ENCODE measurements at regions not wholly inside any gene's neighbourhood (a gene's known extent, or its start where the extent isn't known, plus 50 kb on each side); places are given as distances from the start of the nearest gene placed in this dataset.

- H3K27me3 Mint-ChIP-seq (ENCODE audit: low read depth), result no peaks in the 10 kb centered on the region
- H3K27ac Mint-ChIP-seq, result no peak overlapping the region
- H3K4me3 Mint-ChIP-seq, result no peak overlapping the region
- H3K4me1 Mint-ChIP-seq, result peaks cover 6% of the 10 kb centered on the region
- peaks cover 14% of the 10 kb centered on the region for H3K9me3 Mint-ChIP-seq
- no peaks in the 10 kb centered on the region for H3K36me3 Mint-ChIP-seq
- TF ChIP-seq CTCF (IDR thresholded peaks at IDR 0.05; ENCODE audit: unreplicated experiment), result no peak
- no peak for DNase-seq (ENCODE audit: low spot score in 2 of 2, unreplicated experiment in 2 of 2)
These were observed 53.0 kb upstream of the SMOX start for GRCh38 chr20:4095639-4096038.

- peak overlapping the region; percentile 76 for H3K27ac Mint-ChIP-seq
- H3K27me3 Mint-ChIP-seq (ENCODE audit: low read depth), result no peaks in the 10 kb centered on the region
- no peaks in the 10 kb centered on the region for H3K36me3 Mint-ChIP-seq
- TF ChIP-seq CTCF (IDR thresholded peaks at IDR 0.05; ENCODE audit: unreplicated experiment), result peak; percentile 63
- peaks cover 14% of the 10 kb centered on the region for H3K9me3 Mint-ChIP-seq
- peaks cover 6% of the 10 kb centered on the region for H3K4me1 Mint-ChIP-seq
- DNase-seq (ENCODE audit: low spot score in 2 of 2, unreplicated experiment in 2 of 2), result peak in 1 of 2 experiments; percentile 73
- H3K4me3 Mint-ChIP-seq, result no peak overlapping the region
These were observed 56.8 kb upstream of the SMOX start for GRCh38 chr20:4091490-4092479.

- peaks cover 6% of the 10 kb centered on the region for H3K4me1 Mint-ChIP-seq
- H3K4me3 Mint-ChIP-seq, result no peak overlapping the region
- H3K27ac Mint-ChIP-seq, result peak overlapping the region; percentile 76
- peaks cover 14% of the 10 kb centered on the region for H3K9me3 Mint-ChIP-seq
- DNase-seq (ENCODE audit: low spot score in 2 of 2, unreplicated experiment in 2 of 2), result no peak
- no peaks in the 10 kb centered on the region for H3K27me3 Mint-ChIP-seq (ENCODE audit: low read depth)
- no peaks in the 10 kb centered on the region for H3K36me3 Mint-ChIP-seq
- no peak for TF ChIP-seq CTCF (IDR thresholded peaks at IDR 0.05; ENCODE audit: unreplicated experiment)
These were observed 57.7 kb upstream of the SMOX start for GRCh38 chr20:4090756-4091489.

GRCh38 chr20:4089756-4090487, 58.7 kb upstream of the SMOX start:
- no peak overlapping the region for H3K4me3 Mint-ChIP-seq
- H3K27me3 Mint-ChIP-seq (ENCODE audit: low read depth), result no peaks in the 10 kb centered on the region
- H3K9me3 Mint-ChIP-seq, result peaks cover 5% of the 10 kb centered on the region
- peaks cover 8% of the 10 kb centered on the region for H3K4me1 Mint-ChIP-seq
- no peak overlapping the region for H3K27ac Mint-ChIP-seq
- no peaks in the 10 kb centered on the region for H3K36me3 Mint-ChIP-seq
- TF ChIP-seq CTCF (IDR thresholded peaks at IDR 0.05; ENCODE audit: unreplicated experiment), result no peak
- DNase-seq (ENCODE audit: low spot score in 2 of 2, unreplicated experiment in 2 of 2), result no peak

- no peak for TF ChIP-seq CTCF (IDR thresholded peaks at IDR 0.05; ENCODE audit: unreplicated experiment)
These were observed 59.9 kb upstream of the SMOX start for GRCh38 chr20:4088766-4089165.

More at GRCh38 chr20:4088766-4089165, 59.9 kb upstream of the SMOX start:
- Mint-ChIP-seq H3K36me3 (no peaks in the 10 kb centered on the region), H3K27ac (no peak overlapping the region), H3K27me3 (ENCODE audit: low read depth) (no peaks in the 10 kb centered on the region), H3K4me3 (no peak overlapping the region), H3K9me3 (no peaks in the 10 kb centered on the region), H3K4me1 (peaks cover 11% of the 10 kb centered on the region)
- no peak for DNase-seq (ENCODE audit: low spot score in 2 of 2, unreplicated experiment in 2 of 2)
